ENCODE measurements at regions not wholly inside any gene's neighbourhood (a gene's known extent, or its start where the extent isn't known, plus 50 kb on each side); places are given as distances from the start of the nearest gene placed in this dataset.
A peak's percentile ranks its signal among the peaks of the same experiment; 100 is the strongest.

DNA sequence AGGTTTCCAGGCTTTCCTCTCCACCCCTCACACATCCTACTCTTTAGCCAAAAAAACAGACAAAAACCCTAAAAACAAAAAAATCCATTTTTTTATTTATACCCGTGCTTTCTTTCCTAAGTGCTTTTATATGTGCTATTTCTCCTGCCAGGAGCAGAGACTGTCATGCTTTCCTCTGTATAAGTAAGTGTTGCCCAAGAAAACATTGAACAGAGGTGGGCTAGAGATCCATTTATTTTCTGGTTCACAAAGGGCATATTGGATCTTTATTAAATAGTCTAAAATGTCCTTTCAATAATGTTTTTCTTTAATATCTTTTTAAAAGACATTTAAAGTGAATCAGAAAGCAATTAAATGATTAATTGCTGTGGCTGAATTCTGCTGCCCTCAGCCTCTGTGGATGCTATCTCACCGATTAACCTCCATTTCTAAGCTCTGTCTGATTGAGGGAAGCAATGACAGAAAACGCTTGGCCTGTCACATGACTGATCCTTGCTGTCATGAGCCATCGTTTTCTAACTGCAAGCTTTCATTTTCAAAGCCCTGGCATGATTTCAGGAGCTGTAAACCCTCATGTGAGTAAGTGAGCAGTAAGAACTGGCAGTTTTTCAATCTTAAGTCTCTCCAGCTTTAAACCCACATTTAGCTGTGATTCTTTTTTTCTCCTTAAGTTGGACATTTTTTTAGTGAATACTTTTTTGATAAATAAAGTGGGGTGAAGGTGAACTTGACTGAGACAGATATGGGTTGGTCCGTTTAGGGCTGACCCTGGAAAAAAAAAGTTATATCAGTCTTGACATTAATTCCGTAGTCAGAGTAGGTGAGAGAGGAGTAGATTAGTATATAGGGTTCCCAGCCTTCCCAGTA is 180.7 kb upstream of the PGRMC2 start:
- H2AFZ ChIP-seq (replicated peaks; ENCODE audit: low read length, poor library complexity): peak overlapping the region; percentile 27
- H3K27ac ChIP-seq (ENCODE audit: insufficient read depth, low read length): peak overlapping the region; percentile 39; the same call in 1 of the 2 replicates
- ChIA-PET CTCF (interaction anchor here (0.6 to 0.7 kb wide), 2 partner anchors 54 to 778 kb away, joined by 3 to 4 read pairs; no protein-coding TSS in a partner anchor), POLR2A (ENCODE audit: unreplicated experiment) (no interaction called here)
- 0 to 100% methylated on average over 1 of the region's 6 CpGs for WGBS, 2 experiments (ENCODE audit: extremely low coverage in 2 of 2, insufficient read length in 1 of 2)
- H3K14ac ChIP-seq (replicated peaks; ENCODE audit: low read depth, low read length): peak overlapping the region; percentile 46; the same call in 1 of the 2 replicates
- H3K4ac ChIP-seq (ENCODE audit: low read depth, low read length): peak overlapping the region; percentile 65
- peak overlapping the region; percentile 74 for H4K91ac ChIP-seq (ENCODE audit: insufficient read depth, low read depth, low read length)
- peak overlapping the region; percentile 83 for H4K5ac ChIP-seq (ENCODE audit: low read depth, low read length)
- no peaks in the 10 kb centered on the region for H4K20me1 ChIP-seq (ENCODE audit: insufficient read depth, low read length)
- H3K4me3 ChIP-seq (ENCODE audit: insufficient read depth, low read depth, low read length): no peak overlapping the region; the same call in 1 of the 2 replicates
- no peaks in the 10 kb centered on the region for H3K9me3 ChIP-seq (ENCODE audit: control insufficient read depth, insufficient read depth, low read length)
- H2AK9ac ChIP-seq (replicated peaks; ENCODE audit: low read depth, low read length, poor library complexity): no peak overlapping the region
- H4K8ac ChIP-seq (ENCODE audit: low read depth in 2 of 2, low read length in 2 of 2): peak overlapping the region; percentile 5 to 88
- no peaks in the 10 kb centered on the region for H3K27me3 ChIP-seq (ENCODE audit: control insufficient read depth, insufficient read depth, low read length)
- in situ Hi-C loops (cut with MboI; ENCODE audit: low sequenced_read_pairs): no loop called here
- peak overlapping the region; percentile 65; the same call in 1 of the 2 replicates for H2AK5ac ChIP-seq (ENCODE audit: low read depth, low read length)
- H3K23ac ChIP-seq (ENCODE audit: low read depth, low read length): 0 out of 2 replicates have a peak overlapping the region, but pooled peaks have one; percentile 46
- peak overlapping the region; percentile 35 for H2BK120ac ChIP-seq (ENCODE audit: low read depth, low read length)
- intact Hi-C loops (cut with micrococcal nuclease): loop anchor here (5.0 kb wide), 1 partner anchor 49 kb away; no protein-coding TSS in a partner anchor
- no peaks in the 10 kb centered on the region for H3K79me1 ChIP-seq (ENCODE audit: low read depth in 1 of 2, low read length in 2 of 2)
- H3K4me2 ChIP-seq (ENCODE audit: low read depth, low read length): peak overlapping the region; percentile 89
- DNase-seq (peak; percentile 99), ATAC-seq (ENCODE audit: low read depth) (peak; percentile 89)
- H2BK15ac ChIP-seq (ENCODE audit: low read depth, low read length): peak overlapping the region; percentile 73; the same call in 2 of the 3 replicates
- 0 out of 2 replicates have a peak overlapping the region, but pooled peaks have one; percentile 7 for H3K9ac ChIP-seq (ENCODE audit: low read depth, low read length)
- TF ChIP-seq CEBPB (IDR thresholded peaks at IDR 0.05; ENCODE audit: low read depth, low read length) (no peak), USF2 (IDR thresholded peaks at IDR 0.05; ENCODE audit: low read depth, low read length) (peak; percentile 93), CTCF (conservative IDR thresholded peaks at IDR 0.05; ENCODE audit: low read depth, low read length) (no peak), BHLHE40 (IDR thresholded peaks at IDR 0.05; ENCODE audit: low read depth, low read length) (no peak), MAFK (IDR thresholded peaks at IDR 0.05; ENCODE audit: low read depth, low read length) (peak; percentile 71), MXI1 (IDR thresholded peaks at IDR 0.05; ENCODE audit: borderline replicate concordance, low read depth, low read length) (no peak), RFX5 (IDR thresholded peaks at IDR 0.05; ENCODE audit: low read depth, low read length) (no peak), POLR2A (IDR thresholded peaks at IDR 0.05; ENCODE audit: low read depth, low read length) (peak; percentile 22; the same call in 1 of the 2 replicates)
- peaks cover 9% of the 10 kb centered on the region for H3K4me1 ChIP-seq (ENCODE audit: control insufficient read depth, insufficient read depth, low read length)
- BruUV-seq (replicated peaks): TSS peak; percentile 18
- H3K56ac ChIP-seq (ENCODE audit: extremely low read depth, insufficient read depth, low read length): no peak overlapping the region
- peak overlapping the region; percentile 48 for H2BK20ac ChIP-seq (ENCODE audit: low read depth, low read length)
- dilution Hi-C loops (cut with HindIII; ENCODE audit: low sequenced_read_pairs, unreplicated experiment): no loop called here
- no peaks in the 10 kb centered on the region for H3K9me1 ChIP-seq (ENCODE audit: insufficient read depth, low read length)
- H3K36me3 ChIP-seq (ENCODE audit: control insufficient read depth, insufficient read depth, low read length): no peaks in the 10 kb centered on the region
- peak overlapping the region; percentile 37 for H2BK5ac ChIP-seq (ENCODE audit: low read depth, low read length, poor library complexity, severe bottlenecking)
- peak overlapping the region; percentile 80 for H3K18ac ChIP-seq (ENCODE audit: low read depth, low read length)

Measured in IMR-90 (cell line).